ENCODE measurements at regions not wholly inside any gene's neighbourhood (a gene's known extent, or its start where the extent isn't known, plus 50 kb on each side); places are given as distances from the start of the nearest gene placed in this dataset.

- TF ChIP-seq POLR2AphosphoS5 (IDR thresholded peaks at IDR 0.05; ENCODE audit: low read depth, low read length) (no peak), FOXP2 (optimal IDR thresholded peaks at IDR 0.05; ENCODE audit: borderline replicate concordance, extremely low read depth, extremely low read length, insufficient read depth) (no peak), SIN3A (IDR thresholded peaks at IDR 0.05; ENCODE audit: borderline replicate concordance, insufficient read depth, low read length) (no peak), TAF1 (IDR thresholded peaks at IDR 0.05; ENCODE audit: borderline replicate concordance, insufficient read depth, low read length) (no peak)
- TF ChIP-seq, protein P1, sequence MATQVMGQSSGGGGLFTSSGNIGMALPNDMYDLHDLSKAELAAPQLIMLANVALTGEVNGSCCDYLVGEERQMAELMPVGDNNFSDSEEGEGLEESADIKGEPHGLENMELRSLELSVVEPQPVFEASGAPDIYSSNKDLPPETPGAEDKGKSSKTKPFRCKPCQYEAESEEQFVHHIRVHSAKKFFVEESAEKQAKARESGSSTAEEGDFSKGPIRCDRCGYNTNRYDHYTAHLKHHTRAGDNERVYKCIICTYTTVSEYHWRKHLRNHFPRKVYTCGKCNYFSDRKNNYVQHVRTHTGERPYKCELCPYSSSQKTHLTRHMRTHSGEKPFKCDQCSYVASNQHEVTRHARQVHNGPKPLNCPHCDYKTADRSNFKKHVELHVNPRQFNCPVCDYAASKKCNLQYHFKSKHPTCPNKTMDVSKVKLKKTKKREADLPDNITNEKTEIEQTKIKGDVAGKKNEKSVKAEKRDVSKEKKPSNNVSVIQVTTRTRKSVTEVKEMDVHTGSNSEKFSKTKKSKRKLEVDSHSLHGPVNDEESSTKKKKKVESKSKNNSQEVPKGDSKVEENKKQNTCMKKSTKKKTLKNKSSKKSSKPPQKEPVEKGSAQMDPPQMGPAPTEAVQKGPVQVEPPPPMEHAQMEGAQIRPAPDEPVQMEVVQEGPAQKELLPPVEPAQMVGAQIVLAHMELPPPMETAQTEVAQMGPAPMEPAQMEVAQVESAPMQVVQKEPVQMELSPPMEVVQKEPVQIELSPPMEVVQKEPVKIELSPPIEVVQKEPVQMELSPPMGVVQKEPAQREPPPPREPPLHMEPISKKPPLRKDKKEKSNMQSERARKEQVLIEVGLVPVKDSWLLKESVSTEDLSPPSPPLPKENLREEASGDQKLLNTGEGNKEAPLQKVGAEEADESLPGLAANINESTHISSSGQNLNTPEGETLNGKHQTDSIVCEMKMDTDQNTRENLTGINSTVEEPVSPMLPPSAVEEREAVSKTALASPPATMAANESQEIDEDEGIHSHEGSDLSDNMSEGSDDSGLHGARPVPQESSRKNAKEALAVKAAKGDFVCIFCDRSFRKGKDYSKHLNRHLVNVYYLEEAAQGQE (IDR thresholded peaks at IDR 0.05; ENCODE audit: insufficient read depth in 1 of 2, low read depth in 2 of 2, low read length in 2 of 2): no peak
Observed at GRCh38 chr9:80792726-80793125, 896.6 kb downstream of the TLE1 start.

DNA sequence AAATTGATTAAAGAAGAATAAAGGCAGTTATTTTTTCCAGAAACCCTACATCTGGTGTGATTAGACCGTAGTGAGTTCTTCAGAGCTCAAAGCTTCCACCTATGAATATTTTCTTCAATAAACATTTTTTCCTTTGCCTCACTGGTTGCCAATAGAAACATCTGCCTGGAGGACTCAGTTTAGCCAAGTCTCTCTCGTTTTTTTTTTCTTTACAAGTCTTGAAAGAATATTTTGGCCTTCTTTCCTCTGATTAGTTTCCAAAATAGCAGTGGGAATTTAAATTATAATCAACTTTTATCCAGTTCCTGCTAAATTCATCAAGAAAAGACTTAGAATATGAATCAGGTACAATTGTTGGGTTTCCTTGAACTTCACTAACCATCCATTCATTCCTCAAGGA, 897.5 kb downstream of the TLE1 start:
- no peak for TF ChIP-seq TAF1 (IDR thresholded peaks at IDR 0.05; ENCODE audit: borderline replicate concordance, insufficient read depth, low read length)

- TF ChIP-seq, protein P1 (IDR thresholded peaks at IDR 0.05; ENCODE audit: insufficient read depth in 1 of 2, low read depth in 2 of 2, low read length in 2 of 2): no peak
- TF ChIP-seq FOXP2 (optimal IDR thresholded peaks at IDR 0.05; ENCODE audit: borderline replicate concordance, extremely low read depth, extremely low read length, insufficient read depth): no peak
- TF ChIP-seq TAF1 (IDR thresholded peaks at IDR 0.05; ENCODE audit: borderline replicate concordance, insufficient read depth, low read length): no peak
Observed at GRCh38 chr9:80790764-80791163, 898.6 kb downstream of the TLE1 start.

DNA sequence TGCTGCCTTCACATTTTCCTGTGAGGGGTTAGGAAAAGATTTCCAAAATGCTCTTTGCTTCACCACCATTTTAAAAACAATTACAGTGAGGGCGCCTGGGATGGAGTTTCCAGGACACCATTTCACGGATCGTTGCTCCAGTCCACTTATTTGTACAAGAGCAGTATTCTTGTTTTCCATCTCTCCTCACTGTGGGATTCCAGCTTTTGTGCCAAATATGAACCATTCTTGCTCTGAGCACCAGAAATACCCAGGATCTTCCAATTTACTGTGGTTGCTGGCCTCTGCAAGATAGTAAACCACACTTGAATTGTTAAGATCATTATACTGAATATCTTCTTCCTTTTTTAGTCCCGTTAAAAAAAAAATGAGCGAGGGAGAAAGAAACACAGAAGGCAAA, 899.5 kb downstream of the TLE1 start:
- TF ChIP-seq POLR2AphosphoS5 (IDR thresholded peaks at IDR 0.05; ENCODE audit: low read depth, low read length): no peak
- TF ChIP-seq SIN3A (IDR thresholded peaks at IDR 0.05; ENCODE audit: borderline replicate concordance, insufficient read depth, low read length): no peak
- no peak for TF ChIP-seq FOXP2 (optimal IDR thresholded peaks at IDR 0.05; ENCODE audit: borderline replicate concordance, extremely low read depth, extremely low read length, insufficient read depth)
- TF ChIP-seq TAF1 (IDR thresholded peaks at IDR 0.05; ENCODE audit: borderline replicate concordance, insufficient read depth, low read length): no peak
- TF ChIP-seq, protein P1 (IDR thresholded peaks at IDR 0.05; ENCODE audit: insufficient read depth in 1 of 2, low read depth in 2 of 2, low read length in 2 of 2): no peak

GRCh38 chr9:80787636-80788035, 901.7 kb downstream of the TLE1 start:
- no peak for TF ChIP-seq POLR2AphosphoS5 (IDR thresholded peaks at IDR 0.05; ENCODE audit: low read depth, low read length)
- TF ChIP-seq SIN3A (IDR thresholded peaks at IDR 0.05; ENCODE audit: borderline replicate concordance, insufficient read depth, low read length): no peak
- TF ChIP-seq TAF1 (IDR thresholded peaks at IDR 0.05; ENCODE audit: borderline replicate concordance, insufficient read depth, low read length): no peak
- TF ChIP-seq, protein P1 (IDR thresholded peaks at IDR 0.05; ENCODE audit: insufficient read depth in 1 of 2, low read depth in 2 of 2, low read length in 2 of 2): no peak
